Nephron progenitor cell (in vitro differentiated cells): ENCODE measurements at regions not wholly inside any gene's neighbourhood (a gene's known extent, or its start where the extent isn't known, plus 50 kb on each side); places are given as distances from the start of the nearest gene placed in this dataset.

ENCODE experiments used
- DNase-seq: peaks from one replicate; pipeline ENCODE4 v3.0.0; 2021
- H3K27ac Mint-ChIP-seq: 2 replicates; pipeline ENCODE4 v1.8.0; 2021; ENCODE audit warnings: mild to moderate bottlenecking, moderate library complexity, mixed read lengths
- H3K27me3 Mint-ChIP-seq: 2 replicates; pipeline ENCODE4 v1.8.0; 2021; ENCODE audit warnings: mild to moderate bottlenecking, low read depth, mixed read lengths; ENCODE audit not compliant: poor library complexity
- H3K36me3 Mint-ChIP-seq: 2 replicates; pipeline ENCODE4 v1.8.0; 2021; ENCODE audit warnings: low read depth, mixed read lengths
- H3K4me1 Mint-ChIP-seq: 2 replicates; pipeline ENCODE4 v1.8.0; 2021; ENCODE audit warnings: mixed read lengths
- H3K4me3 Mint-ChIP-seq: 2 replicates; pipeline ENCODE4 v1.8.0; 2021; ENCODE audit warnings: mild to moderate bottlenecking, moderate library complexity, mixed read lengths
- H3K9me3 Mint-ChIP-seq: 2 replicates; pipeline ENCODE4 v1.8.0; 2021; ENCODE audit warnings: mild to moderate bottlenecking, moderate library complexity, mixed read lengths
- CTCF ChIP-seq: fragments of 200-600 bp; sonication (generic); IDR thresholded peaks from 2 replicates; pipeline ENCODE4 v1.5.0; 2021; ENCODE audit warnings: antibody characterized with exemption

GRCh38 chr1:82346141-82346540 lies 545.4 kb downstream of the ADGRL2 start:
- no peak overlapping the region for H3K27ac Mint-ChIP-seq
- no peak for DNase-seq
- no peak for TF ChIP-seq CTCF

GRCh38 chr1:82343381-82343780 lies 542.6 kb downstream of the ADGRL2 start:
- H3K9me3 Mint-ChIP-seq: no peaks in the 10 kb centered on the region
- H3K27me3 Mint-ChIP-seq: no peaks in the 10 kb centered on the region
- H3K4me1 Mint-ChIP-seq: no peaks in the 10 kb centered on the region
- H3K36me3 Mint-ChIP-seq: no peaks in the 10 kb centered on the region
- no peak overlapping the region for H3K4me3 Mint-ChIP-seq
- TF ChIP-seq CTCF: no peak
- no peak for DNase-seq
- no peak overlapping the region for H3K27ac Mint-ChIP-seq

More at GRCh38 chr1:82346141-82346540, 545.4 kb downstream of the ADGRL2 start:
- no peak overlapping the region for H3K4me3 Mint-ChIP-seq
- no peaks in the 10 kb centered on the region for H3K27me3 Mint-ChIP-seq
- H3K4me1 Mint-ChIP-seq: no peaks in the 10 kb centered on the region
- no peaks in the 10 kb centered on the region for H3K36me3 Mint-ChIP-seq
- peaks cover 14% of the 10 kb centered on the region for H3K9me3 Mint-ChIP-seq

GRCh38 chr1:82337635-82338034 lies 536.9 kb downstream of the ADGRL2 start:
- Mint-ChIP-seq H3K27ac (no peak overlapping the region), H3K27me3 (peaks cover 4% of the 10 kb centered on the region), H3K4me1 (peaks cover 8% of the 10 kb centered on the region), H3K4me3 (no peak overlapping the region), H3K9me3 (no peaks in the 10 kb centered on the region), H3K36me3 (no peaks in the 10 kb centered on the region)
- DNase-seq: no peak
- no peak for TF ChIP-seq CTCF

GRCh38 chr1:82330330-82330729 lies 529.6 kb downstream of the ADGRL2 start:
- peaks cover 8% of the 10 kb centered on the region for H3K27me3 Mint-ChIP-seq
- H3K36me3 Mint-ChIP-seq: no peaks in the 10 kb centered on the region
- no peak for DNase-seq
- H3K27ac Mint-ChIP-seq: no peak overlapping the region
- no peak for TF ChIP-seq CTCF
- H3K4me1 Mint-ChIP-seq: no peaks in the 10 kb centered on the region
- H3K9me3 Mint-ChIP-seq: no peaks in the 10 kb centered on the region
- H3K4me3 Mint-ChIP-seq: no peak overlapping the region

- H3K27ac Mint-ChIP-seq: no peak overlapping the region
- H3K27me3 Mint-ChIP-seq: peaks cover 8% of the 10 kb centered on the region
- no peaks in the 10 kb centered on the region for H3K36me3 Mint-ChIP-seq
- H3K4me3 Mint-ChIP-seq: no peak overlapping the region
- no peak for TF ChIP-seq CTCF
- no peak for DNase-seq
- H3K9me3 Mint-ChIP-seq: no peaks in the 10 kb centered on the region
- H3K4me1 Mint-ChIP-seq: no peaks in the 10 kb centered on the region
These were observed 528.5 kb downstream of the ADGRL2 start for GRCh38 chr1:82329226-82329625.

- no peak overlapping the region for H3K27ac Mint-ChIP-seq
- DNase-seq: no peak
- no peak overlapping the region for H3K4me3 Mint-ChIP-seq
- H3K27me3 Mint-ChIP-seq: no peaks in the 10 kb centered on the region
- no peak for TF ChIP-seq CTCF
- no peaks in the 10 kb centered on the region for H3K9me3 Mint-ChIP-seq
- H3K36me3 Mint-ChIP-seq: no peaks in the 10 kb centered on the region
- H3K4me1 Mint-ChIP-seq: peaks cover 16% of the 10 kb centered on the region
These were observed 522.6 kb downstream of the ADGRL2 start for GRCh38 chr1:82323144-82323841.
